ENCODE measurements at regions not wholly inside any gene's neighbourhood (a gene's known extent, or its start where the extent isn't known, plus 50 kb on each side); places are given as distances from the start of the nearest gene placed in this dataset.

GRCh38 chr16:85510041-85510659 lies 103.0 kb upstream of the GSE1 start:
- Histone ChIP-seq H3K4me2 (ENCODE audit: insufficient read depth, low read length) (no peak overlapping the region), H3K9me3 (ENCODE audit: insufficient read depth, low read length, severe bottlenecking) (no peaks in the 10 kb centered on the region), H3K27ac (ENCODE audit: low read length) (no peak overlapping the region), H3K9ac (ENCODE audit: low read depth, low read length) (no peak overlapping the region), H2AFZ (ENCODE audit: low read depth, low read length) (no peak overlapping the region), H3K79me2 (ENCODE audit: insufficient read depth, low read length) (no peaks in the 10 kb centered on the region), H4K20me1 (ENCODE audit: insufficient read depth, low read length) (peaks cover 10% of the 10 kb centered on the region), H3K27me3 (ENCODE audit: insufficient read depth, low read length, poor library complexity) (no peaks in the 10 kb centered on the region), H3K4me1 (ENCODE audit: insufficient read depth, low read length) (no peaks in the 10 kb centered on the region), H3K36me3 (ENCODE audit: insufficient read depth, low read length) (no peaks in the 10 kb centered on the region), H3K4me3 (ENCODE audit: low read depth in 1 of 2, low read length in 2 of 2) (no peak overlapping the region)
- TF ChIP-seq, protein P1, sequence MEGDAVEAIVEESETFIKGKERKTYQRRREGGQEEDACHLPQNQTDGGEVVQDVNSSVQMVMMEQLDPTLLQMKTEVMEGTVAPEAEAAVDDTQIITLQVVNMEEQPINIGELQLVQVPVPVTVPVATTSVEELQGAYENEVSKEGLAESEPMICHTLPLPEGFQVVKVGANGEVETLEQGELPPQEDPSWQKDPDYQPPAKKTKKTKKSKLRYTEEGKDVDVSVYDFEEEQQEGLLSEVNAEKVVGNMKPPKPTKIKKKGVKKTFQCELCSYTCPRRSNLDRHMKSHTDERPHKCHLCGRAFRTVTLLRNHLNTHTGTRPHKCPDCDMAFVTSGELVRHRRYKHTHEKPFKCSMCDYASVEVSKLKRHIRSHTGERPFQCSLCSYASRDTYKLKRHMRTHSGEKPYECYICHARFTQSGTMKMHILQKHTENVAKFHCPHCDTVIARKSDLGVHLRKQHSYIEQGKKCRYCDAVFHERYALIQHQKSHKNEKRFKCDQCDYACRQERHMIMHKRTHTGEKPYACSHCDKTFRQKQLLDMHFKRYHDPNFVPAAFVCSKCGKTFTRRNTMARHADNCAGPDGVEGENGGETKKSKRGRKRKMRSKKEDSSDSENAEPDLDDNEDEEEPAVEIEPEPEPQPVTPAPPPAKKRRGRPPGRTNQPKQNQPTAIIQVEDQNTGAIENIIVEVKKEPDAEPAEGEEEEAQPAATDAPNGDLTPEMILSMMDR (IDR thresholded peaks at IDR 0.05; ENCODE audit: borderline replicate concordance, extremely low read depth, low read length, poor library complexity, severe bottlenecking) = no peak
- no peak for TF ChIP-seq EZH2 (IDR thresholded peaks at IDR 0.05; ENCODE audit: borderline replicate concordance, low read depth, low read length, severe bottlenecking)
- ATAC-seq (ENCODE audit: insufficient read depth, low read depth) (no peak), DNase-seq (no peak)

DNA sequence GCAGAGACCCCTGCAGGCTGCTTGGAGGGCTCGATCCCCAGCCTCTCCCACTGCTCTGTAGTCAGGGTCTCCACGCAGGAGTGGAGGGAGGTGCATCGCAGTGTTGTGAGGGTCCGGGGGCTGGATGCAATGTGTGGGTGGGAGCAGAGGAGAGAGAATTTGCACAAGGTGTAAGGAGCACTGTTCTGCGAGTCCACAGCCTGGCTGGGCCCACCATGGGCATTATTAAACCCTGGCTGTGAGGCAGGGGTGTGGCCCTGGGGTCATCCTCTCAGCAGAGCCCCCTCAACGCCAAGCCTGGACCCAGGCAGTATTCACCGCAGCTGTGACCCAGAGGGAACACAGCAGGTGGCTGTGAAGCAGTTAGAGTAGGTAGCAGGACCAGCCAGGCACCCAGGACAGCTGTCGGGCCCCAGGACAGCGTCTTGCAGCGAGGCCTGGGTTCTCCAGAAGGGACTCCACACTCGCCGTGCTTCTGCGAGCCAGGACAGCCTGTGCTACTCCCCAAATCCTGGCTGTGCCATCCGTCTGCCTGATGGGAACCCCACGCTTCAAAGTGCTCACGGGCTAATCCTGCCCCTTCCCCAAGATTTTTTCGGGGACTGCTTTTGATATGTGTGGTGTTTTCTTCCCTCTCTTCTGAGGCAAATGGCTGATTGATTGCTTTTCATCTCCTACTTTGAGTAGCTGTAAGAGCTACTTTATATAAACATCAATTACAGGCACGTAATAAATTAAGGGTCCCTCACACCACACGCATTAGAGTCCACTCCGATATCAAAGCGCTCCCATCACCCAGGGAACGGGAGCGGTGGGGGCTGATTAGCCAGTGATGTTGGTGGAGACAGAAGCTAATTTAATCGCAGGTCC lies 100.9 kb upstream of the GSE1 start:
- H3K27me3 ChIP-seq (ENCODE audit: insufficient read depth, low read length, poor library complexity) = no peaks in the 10 kb centered on the region
- H3K36me3 ChIP-seq (ENCODE audit: insufficient read depth, low read length) = no peaks in the 10 kb centered on the region
- H3K4me3 ChIP-seq (ENCODE audit: low read depth in 1 of 2, low read length in 2 of 2) = no peak overlapping the region
- peaks cover 10% of the 10 kb centered on the region; the same call in 1 of the 2 replicates for H4K20me1 ChIP-seq (ENCODE audit: insufficient read depth, low read length)
- no peak overlapping the region for H3K9ac ChIP-seq (ENCODE audit: low read depth, low read length)
- no peaks in the 10 kb centered on the region for H3K4me1 ChIP-seq (ENCODE audit: insufficient read depth, low read length)
- no peak for TF ChIP-seq EZH2 (IDR thresholded peaks at IDR 0.05; ENCODE audit: borderline replicate concordance, low read depth, low read length, severe bottlenecking)
- TF ChIP-seq, protein P1 (IDR thresholded peaks at IDR 0.05; ENCODE audit: borderline replicate concordance, extremely low read depth, low read length, poor library complexity, severe bottlenecking) = no peak
- no peaks in the 10 kb centered on the region for H3K79me2 ChIP-seq (ENCODE audit: insufficient read depth, low read length)
- H3K4me2 ChIP-seq (ENCODE audit: insufficient read depth, low read length) = no peak overlapping the region
- ATAC-seq (ENCODE audit: insufficient read depth, low read depth) (no peak), DNase-seq (no peak)
- no peak overlapping the region for H2AFZ ChIP-seq (ENCODE audit: low read depth, low read length)
- no peak overlapping the region for H3K27ac ChIP-seq (ENCODE audit: low read length)
- H3K9me3 ChIP-seq (ENCODE audit: insufficient read depth, low read length, severe bottlenecking) = no peaks in the 10 kb centered on the region

GRCh38 chr16:85512808-85513115 lies 100.4 kb upstream of the GSE1 start:
- no peak overlapping the region for H3K4me3 ChIP-seq (ENCODE audit: low read depth in 1 of 2, low read length in 2 of 2)
- no peak for ATAC-seq (ENCODE audit: insufficient read depth, low read depth)
- no peaks in the 10 kb centered on the region for H3K79me2 ChIP-seq (ENCODE audit: insufficient read depth, low read length)
- H3K4me2 ChIP-seq (ENCODE audit: insufficient read depth, low read length) = no peak overlapping the region
- no peaks in the 10 kb centered on the region for H3K4me1 ChIP-seq (ENCODE audit: insufficient read depth, low read length)
- no peak for DNase-seq
- no peaks in the 10 kb centered on the region for H3K27me3 ChIP-seq (ENCODE audit: insufficient read depth, low read length, poor library complexity)
- H3K27ac ChIP-seq (ENCODE audit: low read length) = no peak overlapping the region
- H3K9ac ChIP-seq (ENCODE audit: low read depth, low read length) = no peak overlapping the region
- no peaks in the 10 kb centered on the region for H3K9me3 ChIP-seq (ENCODE audit: insufficient read depth, low read length, severe bottlenecking)
- TF ChIP-seq, protein P1 (IDR thresholded peaks at IDR 0.05; ENCODE audit: borderline replicate concordance, extremely low read depth, low read length, poor library complexity, severe bottlenecking) = no peak
- no peak for TF ChIP-seq EZH2 (IDR thresholded peaks at IDR 0.05; ENCODE audit: borderline replicate concordance, low read depth, low read length, severe bottlenecking)
- no peaks in the 10 kb centered on the region for H3K36me3 ChIP-seq (ENCODE audit: insufficient read depth, low read length)
- peaks cover 11% of the 10 kb centered on the region; the same call in 1 of the 2 replicates for H4K20me1 ChIP-seq (ENCODE audit: insufficient read depth, low read length)
- no peak overlapping the region for H2AFZ ChIP-seq (ENCODE audit: low read depth, low read length)
